SW480 (cell line): ENCODE measurements at regions not wholly inside any gene's neighbourhood (a gene's known extent, or its start where the extent isn't known, plus 50 kb on each side); places are given as distances from the start of the nearest gene placed in this dataset.

Experiments used
- DNase-seq: peaks from one replicate; pipeline ENCODE4 v3.0.0-alpha.2; 2016; ENCODE audit warnings: low spot score

DNA sequence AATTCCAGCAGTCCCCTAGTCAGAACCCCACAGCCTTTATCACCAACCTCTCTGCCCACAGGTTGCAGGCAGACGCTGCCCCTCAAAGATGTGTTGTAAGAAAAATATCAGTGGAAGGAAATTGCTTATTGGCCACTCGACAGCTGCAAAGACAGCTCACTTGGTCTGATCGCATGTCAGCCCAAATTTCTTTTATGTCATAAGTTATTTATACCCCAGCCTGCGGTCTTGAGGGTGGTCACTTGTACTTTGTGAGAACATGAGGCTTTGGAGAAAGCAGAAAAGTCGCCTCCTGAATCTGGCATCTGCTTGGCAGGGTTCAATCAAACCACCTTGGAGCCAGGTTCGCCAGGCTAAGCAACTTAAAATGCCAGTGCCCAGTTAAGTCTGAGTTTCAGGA, 236.5 kb upstream of the CDH4 start:
- no peak for DNase-seq

DNA sequence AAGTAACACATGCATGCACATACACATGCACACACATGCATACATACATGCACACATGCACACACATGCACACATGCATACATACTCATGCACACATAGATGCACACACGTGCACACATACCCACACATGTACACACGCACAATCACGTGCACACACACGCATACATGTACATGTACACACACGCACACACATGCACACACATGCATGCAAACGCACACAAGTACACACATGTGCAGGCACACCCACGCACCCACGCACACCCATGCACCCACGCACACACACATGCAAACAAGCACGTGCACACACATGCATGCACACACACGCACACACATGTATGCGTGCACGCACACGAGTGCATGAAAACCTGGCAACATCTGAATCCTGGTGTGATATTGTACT, 232.7 kb upstream of the CDH4 start:
- DNase-seq = no peak

DNA sequence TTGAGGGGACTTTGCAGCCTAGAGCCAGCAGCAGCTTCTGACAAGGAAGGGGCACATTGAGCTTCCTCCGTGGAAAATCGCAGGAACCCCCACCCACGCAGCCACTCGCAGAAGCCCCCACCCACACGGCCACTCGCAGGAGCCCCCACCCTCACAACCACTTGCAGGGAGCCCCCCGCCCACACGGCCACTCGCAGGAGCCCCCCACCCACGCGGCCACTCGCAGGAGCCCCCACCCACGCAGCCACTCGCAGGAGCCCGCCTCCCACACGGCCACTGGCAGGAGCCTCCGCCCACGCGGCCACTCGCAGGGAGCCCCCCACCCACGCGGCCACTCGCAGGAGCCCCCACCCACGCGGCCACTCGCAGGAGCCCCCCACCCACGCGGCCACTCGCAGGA, 228.4 kb upstream of the CDH4 start:
- DNase-seq = no peak

DNA sequence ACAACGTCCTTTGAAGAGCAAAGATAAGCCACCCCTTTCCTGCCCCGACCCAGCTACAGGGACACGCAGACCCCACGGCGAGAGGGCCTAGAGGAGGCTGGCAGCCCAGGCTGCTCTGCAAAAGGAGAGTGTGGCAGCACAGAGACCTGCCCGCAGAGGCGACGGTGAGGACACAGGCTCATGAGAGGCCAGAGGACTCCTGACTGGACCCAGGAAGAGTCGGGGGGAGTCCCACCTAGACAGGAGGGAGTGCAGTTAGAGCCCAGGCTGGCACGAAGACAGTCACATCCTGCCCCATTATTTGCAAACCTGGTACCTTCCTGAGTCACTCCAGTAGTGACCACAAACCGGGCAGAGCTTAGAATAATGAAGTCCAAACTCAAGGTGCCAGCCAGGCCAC, 227.7 kb upstream of the CDH4 start:
- DNase-seq = no peak

DNA sequence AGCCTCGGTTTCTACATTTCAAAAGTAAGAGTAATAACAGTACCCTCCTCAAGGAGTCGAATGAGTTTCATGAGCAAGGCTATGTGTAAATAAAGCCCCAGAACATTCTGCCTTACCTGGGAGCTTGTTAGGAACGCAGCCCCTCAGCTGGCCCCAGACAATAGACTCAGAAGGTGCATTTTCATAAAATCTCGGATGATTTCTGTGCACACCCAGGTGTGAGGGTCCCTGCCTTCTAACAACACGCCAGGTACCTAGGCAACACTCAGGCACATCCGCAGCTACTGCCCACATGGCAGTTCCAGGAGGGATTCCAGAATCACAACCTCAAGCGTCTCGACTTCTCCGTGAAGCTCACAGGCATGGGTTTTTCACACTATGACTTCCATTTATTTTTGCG, 226.5 kb upstream of the CDH4 start:
- no peak for DNase-seq

DNA sequence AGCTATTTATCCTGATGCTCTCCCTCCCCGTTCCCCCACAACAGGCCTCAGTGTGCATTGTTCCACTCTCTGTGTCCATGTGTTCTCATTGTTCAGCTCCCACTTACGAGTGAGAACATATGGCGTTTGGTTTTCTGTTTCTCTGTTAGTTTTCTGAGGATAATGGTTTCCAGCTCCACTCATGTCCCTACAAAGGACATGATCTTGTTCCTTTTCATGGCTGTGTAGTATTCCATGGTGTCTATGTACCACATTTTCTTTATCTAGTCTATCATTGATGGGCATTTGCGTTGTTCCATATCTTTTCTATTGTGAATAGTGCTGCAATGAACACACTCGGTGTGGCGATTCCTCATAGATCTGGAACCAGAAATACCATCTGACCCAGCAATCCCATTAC, 225.9 kb upstream of the CDH4 start:
- DNase-seq = no peak

DNA sequence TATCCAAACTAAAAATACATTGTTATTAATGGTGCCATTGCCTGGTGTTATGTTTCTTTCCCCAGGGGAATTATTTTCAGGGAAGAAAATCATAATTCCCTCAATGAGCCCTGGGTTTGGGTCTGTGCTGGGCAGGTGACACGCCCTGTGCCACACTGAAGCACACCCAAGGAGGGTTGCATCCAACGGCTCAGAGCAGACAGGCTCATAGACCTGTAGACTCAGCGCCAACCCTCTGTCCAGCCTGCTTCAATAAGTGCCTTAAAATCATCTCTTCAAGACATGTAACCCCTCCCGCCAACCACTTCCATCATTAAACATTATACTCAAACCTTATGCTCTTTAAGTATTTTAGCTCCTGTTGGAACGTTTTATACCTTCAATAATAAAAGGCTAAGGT, 225.3 kb upstream of the CDH4 start:
- DNase-seq = no peak

DNA sequence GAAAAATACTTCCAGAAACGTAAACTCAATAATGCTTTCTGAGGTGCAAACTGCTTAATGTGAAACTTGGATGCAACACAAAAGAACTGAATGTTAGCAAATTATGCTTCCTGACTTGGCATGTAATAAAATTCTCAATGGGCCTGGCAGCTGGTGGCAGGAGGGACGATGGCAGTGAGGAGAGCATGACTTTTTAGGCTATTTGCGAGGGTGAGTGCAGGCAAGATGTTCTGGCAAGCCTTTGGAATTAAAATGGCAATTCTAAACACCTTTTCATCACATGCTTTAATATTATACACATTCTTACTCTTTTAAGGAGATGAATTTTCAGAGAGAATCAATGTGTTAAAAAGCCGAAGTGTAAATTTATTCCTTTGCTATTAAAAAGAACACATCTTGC, 224.8 kb upstream of the CDH4 start:
- no peak for DNase-seq

DNA sequence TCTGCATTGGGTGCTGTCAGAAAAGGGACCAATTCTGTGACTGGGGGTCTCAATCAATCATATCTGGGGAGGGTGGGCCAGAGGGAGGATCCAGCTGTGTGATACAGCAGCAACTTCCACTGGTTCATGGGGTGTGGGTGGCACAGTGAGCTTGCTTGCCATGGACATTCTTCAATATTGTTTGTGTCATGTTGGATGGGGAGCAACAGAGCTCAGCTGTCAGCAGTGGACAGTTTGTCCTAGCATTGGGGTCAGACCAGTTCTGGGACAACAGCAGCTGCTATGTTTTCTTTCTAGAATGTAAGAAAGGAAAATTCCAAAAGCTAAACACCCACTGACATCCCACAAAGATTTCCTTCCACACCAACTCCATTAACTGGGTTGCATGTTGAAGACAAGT, 221.9 kb upstream of the CDH4 start:
- no peak for DNase-seq

DNA sequence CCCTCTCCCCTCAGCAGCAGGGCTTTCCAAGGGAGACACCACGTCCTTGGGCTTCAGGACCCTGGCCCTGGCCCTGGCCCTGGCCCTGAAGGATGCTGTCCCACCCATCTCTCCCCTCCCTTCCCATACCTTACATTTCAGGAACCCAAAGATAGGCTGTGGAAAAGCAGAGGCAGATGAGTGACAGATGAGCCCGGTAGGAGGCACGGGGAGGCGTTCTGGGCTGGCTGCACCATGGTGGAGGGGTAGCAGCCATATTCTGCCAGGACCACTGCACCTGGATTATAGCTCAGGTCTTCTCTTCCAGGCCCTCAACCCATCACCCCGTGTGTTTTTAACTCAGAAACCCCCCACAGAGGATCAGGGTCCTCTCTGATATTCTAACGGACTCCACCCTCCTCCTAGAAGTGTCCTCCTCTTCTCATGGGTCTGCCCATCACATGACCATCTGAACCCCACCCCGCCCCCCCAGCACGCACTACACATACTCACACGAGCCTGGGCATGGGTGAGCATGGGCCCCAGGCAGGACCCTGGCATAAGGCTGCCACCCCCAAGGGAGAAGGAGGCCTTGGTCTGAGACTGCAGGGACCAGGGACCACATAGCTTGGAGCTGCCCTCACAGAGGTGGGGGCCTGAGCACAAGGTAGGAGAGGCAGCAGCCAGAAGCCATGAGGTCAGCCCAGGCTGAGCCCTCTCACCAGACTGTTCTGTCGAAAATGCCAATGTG, 220.8 kb upstream of the CDH4 start:
- no peak for DNase-seq

DNA sequence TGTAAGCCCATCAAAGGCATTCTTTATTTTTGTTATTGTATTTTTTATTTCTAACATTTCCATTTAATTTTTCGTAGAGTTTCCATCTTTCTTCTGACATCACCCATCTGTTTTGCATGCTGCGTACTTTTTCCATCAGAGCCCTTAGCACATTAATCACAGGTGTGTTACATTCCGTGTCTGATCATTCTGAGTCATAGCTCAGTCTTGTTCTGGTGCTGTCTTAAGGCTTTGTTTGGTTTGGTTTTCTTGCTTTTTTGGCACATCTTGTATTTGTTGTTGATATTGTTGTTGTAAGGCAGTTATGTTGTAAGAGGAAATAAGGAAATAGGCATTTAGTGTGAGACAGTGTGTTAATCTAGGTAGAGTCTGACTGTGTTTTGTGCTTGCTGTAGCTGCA, 214.6 kb upstream of the CDH4 start:
- DNase-seq = no peak

DNA sequence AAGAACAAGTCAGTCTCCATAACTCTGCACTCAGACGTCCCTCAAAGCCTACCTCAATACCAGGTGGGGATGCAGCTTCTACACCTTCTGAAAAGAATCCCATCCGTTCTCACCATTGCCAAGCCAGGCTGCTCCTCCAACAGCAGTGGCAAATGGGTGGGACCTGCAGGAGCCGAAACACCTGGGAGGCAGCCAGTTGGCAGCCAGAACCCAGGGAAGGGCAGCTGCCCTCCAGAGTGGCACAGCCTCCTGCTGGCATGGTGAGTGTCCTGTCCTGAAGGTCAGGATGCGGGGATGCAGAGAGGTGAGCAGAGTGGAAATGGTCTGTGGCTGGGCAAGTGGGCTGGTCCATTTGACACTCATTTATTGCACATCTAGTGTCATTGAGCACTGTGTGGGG, 210.6 kb upstream of the CDH4 start:
- DNase-seq = no peak

DNA sequence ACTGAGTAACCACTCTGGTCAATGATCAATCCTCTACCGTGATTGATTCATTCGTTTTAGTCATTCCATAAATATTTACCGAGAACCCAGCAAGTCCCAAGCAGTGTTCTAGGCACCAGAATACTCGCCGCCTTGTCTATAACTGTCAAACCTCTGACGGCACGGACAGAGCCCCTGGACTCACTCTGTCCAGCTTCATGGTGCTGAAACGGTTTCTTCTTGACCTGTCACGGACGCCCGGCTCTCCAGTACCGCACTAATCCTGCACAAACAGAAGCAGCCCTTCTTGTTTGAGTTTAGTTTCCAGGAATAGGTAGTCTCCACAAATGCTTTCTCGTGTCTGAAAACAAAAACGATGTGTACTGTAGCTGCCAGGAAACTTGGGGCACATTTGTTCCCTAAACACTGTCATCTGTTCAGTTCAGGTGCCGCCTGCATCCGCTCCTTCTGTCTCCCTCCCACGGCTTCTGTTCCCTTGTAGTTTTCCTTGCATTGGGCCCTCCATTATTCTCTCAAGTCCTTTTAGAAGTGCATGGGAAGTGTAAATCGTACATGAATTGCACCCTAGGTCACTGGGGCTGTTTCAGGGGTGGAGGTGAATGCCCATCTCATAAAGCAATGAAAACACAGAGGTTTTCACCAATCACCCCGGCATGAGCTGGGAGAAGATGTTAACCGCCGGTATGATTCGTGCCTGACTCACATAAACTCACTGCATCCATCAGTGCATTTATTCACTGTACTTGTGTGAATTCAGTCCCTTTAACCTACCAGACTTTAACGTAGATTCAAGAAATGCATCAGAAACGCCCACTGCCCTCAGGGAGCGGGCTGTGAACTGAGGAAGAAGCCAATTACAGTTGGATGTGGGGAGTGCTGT, 209.3 kb upstream of the CDH4 start:
- DNase-seq = no peak

DNA sequence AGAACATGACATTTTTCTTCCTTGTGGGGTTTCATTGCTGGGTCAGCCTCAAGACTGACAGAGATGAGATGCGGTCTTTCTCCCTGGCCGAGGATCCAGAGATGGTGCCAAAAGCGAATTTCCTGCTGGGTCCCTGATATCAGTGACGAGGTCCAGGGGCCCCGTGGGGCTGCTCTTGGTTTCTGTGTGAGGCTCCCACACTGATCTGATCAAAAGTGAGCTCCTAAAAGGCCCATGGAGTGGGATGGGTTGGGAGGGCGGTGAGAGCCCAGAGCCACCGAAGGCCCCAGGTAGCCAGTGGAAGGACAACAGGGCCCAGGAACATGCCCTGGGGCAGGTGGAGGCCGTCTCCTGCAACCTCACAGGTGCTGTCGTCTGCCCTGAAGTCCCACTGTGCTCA, 208.4 kb upstream of the CDH4 start:
- DNase-seq = no peak

DNA sequence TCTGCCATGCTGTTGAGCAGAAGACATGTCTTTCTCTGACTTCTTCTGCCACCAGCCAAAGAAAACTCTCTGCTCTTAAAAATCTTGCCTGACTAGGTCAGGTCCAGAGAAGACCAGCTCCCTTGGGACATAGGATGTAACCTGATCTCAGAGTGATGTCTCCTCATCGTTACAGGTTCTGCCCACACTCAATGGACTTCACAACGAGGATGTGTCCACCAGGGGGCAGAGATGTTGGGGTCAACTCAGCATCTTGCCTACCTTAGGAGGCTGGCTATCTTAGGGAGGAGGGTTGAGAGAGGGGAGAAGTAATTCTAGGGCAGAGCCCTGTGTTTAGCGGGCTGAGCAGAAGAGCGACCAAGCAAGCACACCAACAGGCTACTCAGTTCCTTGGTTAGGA, 207.6 kb upstream of the CDH4 start:
- DNase-seq = no peak

DNA sequence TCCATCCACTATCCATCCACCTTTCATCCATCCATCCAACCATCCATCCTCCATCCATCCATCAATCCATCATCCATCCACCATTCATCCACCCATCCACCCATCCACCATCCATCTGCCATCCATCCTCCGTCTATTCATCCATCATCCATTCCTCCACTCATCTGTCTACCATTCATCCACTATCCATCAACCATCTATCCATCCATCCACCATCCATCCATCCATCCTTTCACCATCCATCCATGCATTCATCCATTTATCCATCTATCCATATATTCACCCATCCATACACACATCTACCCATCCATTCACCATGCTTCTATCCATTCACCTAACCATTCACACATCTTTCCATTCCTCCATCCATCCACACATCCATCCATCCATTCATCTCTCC, 207.0 kb upstream of the CDH4 start:
- DNase-seq = no peak

DNA sequence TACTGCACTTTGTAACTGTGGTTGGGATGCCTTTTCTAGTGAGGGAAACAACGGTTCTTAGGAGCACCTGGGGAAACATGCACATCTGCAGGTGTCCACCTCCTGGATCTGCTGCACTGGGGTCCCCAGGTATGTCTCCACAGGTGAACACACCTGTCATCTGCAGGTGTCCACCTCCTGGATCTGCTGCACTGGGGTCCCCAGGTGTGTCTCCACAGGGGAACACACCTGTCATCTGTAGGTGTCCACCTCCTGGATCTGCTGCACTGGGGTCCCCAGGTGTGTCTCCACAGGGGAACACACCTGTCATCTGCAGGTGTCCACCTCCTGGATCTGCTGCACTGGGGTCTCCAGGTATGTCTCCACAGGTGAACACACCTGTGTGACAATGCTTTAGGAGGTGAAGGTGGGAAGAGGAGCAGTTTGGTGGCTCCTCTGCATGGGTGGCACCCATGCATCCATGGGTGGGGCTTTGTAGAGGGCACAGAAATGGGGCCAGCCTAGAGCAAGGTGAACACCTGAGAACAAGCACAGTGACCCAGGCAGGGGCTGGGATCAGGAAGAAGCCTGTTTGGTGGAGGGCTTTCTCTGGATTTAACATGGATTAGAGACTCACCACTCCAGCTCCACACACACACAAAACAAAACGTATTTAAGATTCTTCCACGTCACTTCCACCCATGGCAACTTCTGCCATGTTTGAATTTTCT, 206.0 kb upstream of the CDH4 start:
- DNase-seq = no peak

DNA sequence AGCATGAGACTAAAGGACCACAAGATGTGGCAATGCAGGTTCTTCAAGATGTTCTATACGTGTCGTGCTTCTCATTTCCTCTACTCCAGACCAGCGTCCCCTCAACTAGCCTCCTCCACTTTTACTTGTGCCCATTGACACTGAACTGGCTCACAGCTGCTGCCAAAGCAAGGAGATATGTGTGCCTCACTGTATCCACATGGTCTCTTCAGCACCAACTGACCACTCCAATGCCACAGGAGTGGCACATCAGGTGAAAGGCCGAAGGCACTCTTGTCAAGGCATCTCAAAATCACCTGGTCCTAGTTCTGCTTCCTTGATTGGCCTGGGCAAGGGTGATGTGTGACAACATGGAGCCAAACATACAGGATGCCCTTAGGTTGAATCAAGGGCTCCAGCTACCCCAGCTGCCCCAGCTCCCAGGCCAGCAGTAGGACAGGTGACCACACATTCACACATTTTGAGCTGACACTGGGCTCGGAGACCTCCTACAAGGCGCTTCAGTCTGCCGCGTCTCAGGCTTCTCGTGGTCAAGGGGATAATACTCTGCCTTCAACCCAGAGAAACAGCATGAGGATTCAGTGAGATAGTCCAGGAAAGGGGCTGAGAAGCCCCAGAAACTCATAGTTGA, 205.2 kb upstream of the CDH4 start:
- DNase-seq = no peak

DNA sequence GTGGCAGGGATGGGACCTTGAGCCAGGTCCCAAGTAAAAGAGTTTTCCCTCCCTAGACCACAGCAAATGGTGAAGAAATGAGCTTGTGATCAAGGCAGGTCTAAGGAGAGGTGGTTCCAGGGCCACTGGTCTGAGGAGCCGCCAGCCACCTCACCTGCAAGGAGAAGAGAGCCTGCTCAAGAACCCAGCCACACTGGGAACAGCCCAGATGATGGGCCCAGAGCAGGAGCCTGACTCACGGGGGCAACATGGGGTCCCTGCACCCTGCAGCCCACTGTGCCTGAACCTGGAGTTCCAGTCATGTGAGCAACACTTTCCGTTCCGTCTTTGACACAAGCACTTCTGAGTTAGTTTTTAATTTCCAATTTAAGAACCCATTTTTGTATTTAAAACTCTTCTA, 204.5 kb upstream of the CDH4 start:
- no peak for DNase-seq

DNA sequence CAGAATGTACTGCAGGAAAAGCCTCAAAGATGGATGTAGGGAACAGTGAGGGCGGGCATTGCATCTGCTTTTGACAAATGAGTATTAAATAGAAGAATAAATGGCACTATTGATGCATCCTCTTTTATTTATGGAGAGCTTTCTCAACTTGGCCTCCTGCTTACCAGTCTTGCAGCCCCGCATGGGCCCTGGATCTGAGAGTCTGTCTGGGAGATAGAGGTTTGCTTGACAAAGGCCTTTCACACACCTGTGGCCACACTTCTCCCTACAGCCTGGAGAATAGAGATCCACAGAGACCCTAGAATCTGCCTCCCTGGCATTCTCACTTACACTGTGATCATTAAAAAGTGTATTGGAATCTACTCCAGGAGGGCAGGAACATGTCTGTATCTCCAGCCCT, 203.8 kb upstream of the CDH4 start:
- no peak for DNase-seq

DNA sequence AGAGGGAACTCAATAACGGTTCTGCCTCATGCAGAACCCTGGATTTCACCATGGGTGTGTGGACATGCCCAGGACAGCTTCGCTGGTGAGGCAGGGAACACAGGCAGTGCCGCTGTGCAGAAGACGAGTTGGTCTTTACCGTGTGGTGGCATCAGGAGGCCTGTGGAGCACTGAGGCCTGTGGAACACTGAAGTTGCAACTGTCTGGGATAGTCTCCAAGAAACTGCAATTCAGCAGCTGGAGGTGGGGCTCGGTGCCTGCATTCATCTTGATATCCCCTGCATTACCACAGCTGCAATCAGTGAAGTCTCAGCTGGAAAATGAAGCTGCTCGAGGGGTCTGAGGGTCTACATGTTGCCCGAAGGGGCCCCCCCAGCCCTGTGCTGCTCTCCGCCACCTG, 202.4 kb upstream of the CDH4 start:
- no peak for DNase-seq

DNA sequence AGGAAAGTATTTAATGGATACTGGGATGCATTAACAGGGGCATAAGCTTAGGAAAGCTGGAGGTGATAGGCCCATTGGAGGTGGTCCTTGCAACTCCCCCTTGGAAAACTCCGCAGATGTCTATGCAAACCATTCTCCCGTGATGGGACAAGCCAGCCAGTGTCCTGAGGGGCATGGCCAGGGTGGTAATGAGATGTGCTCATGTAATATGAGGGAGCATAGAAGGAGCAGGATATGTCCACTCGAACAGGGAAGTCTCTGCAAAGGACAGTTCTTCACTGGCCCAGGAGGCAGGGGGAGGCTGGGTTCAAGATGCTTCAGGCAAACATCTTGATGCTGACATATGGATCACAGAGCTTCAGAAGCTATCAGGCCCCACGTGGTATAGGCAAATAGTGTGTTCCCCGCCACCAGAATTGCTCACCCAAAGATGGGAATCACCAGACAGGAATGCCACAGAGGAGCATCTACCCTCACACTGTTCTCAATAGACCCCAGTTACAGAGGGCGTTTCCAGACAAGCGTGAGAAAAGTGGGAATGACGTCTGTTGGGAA, 201.6 kb upstream of the CDH4 start:
- no peak for DNase-seq
